ENCODE measurements at regions not wholly inside any gene's neighbourhood (a gene's known extent, or its start where the extent isn't known, plus 50 kb on each side); places are given as distances from the start of the nearest gene placed in this dataset.
A peak's percentile ranks its signal among the peaks of the same experiment; 100 is the strongest.

GRCh38 chr2:217223222-217223930, 363.5 kb upstream of the TNP1 start:
- H3K27me3 ChIP-seq (ENCODE audit: insufficient read depth, low read length, poor library complexity) = peaks cover 5% of the 10 kb centered on the region
- no peaks in the 10 kb centered on the region for H3K4me1 ChIP-seq (ENCODE audit: insufficient read depth, low read length)
- H3K4me2 ChIP-seq (ENCODE audit: insufficient read depth, low read length) = no peak overlapping the region
- no peak overlapping the region for H3K27ac ChIP-seq (ENCODE audit: low read length)
- no peaks in the 10 kb centered on the region for H4K20me1 ChIP-seq (ENCODE audit: insufficient read depth, low read length)
- TF ChIP-seq CTCF (IDR thresholded peaks at IDR 0.05; ENCODE audit: borderline replicate concordance, extremely low read depth, low read length, poor library complexity, severe bottlenecking) = no peak
- TF ChIP-seq EZH2 (IDR thresholded peaks at IDR 0.05; ENCODE audit: borderline replicate concordance, low read depth, low read length, severe bottlenecking) = no peak
- no peak overlapping the region for H2AFZ ChIP-seq (ENCODE audit: low read depth, low read length)
- no peak overlapping the region for H3K9ac ChIP-seq (ENCODE audit: low read depth, low read length)
- DNase-seq = peak; percentile 25
- no peaks in the 10 kb centered on the region for H3K36me3 ChIP-seq (ENCODE audit: insufficient read depth, low read length)
- H3K9me3 ChIP-seq (ENCODE audit: insufficient read depth, low read length, severe bottlenecking) = no peaks in the 10 kb centered on the region
- H3K79me2 ChIP-seq (ENCODE audit: insufficient read depth, low read length) = no peaks in the 10 kb centered on the region
- peak; percentile 73 for ATAC-seq (ENCODE audit: insufficient read depth, low read depth)
- no peak overlapping the region for H3K4me3 ChIP-seq (ENCODE audit: low read depth in 1 of 2, low read length in 2 of 2)

GRCh38 chr2:217222309-217222910, 362.5 kb upstream of the TNP1 start:
- peaks cover 5% of the 10 kb centered on the region for H3K27me3 ChIP-seq (ENCODE audit: insufficient read depth, low read length, poor library complexity)
- DNase-seq = no peak
- TF ChIP-seq CTCF (IDR thresholded peaks at IDR 0.05; ENCODE audit: borderline replicate concordance, extremely low read depth, low read length, poor library complexity, severe bottlenecking) (no peak), EZH2 (IDR thresholded peaks at IDR 0.05; ENCODE audit: borderline replicate concordance, low read depth, low read length, severe bottlenecking) (no peak)

GRCh38 chr2:217220228-217221013, 360.6 kb upstream of the TNP1 start:
- H3K27me3 ChIP-seq (ENCODE audit: insufficient read depth, low read length, poor library complexity) = peaks cover 13% of the 10 kb centered on the region
- TF ChIP-seq EZH2 (IDR thresholded peaks at IDR 0.05; ENCODE audit: borderline replicate concordance, low read depth, low read length, severe bottlenecking) (no peak), CTCF (IDR thresholded peaks at IDR 0.05; ENCODE audit: borderline replicate concordance, extremely low read depth, low read length, poor library complexity, severe bottlenecking) (no peak)
- no peak overlapping the region for H3K9ac ChIP-seq (ENCODE audit: low read depth, low read length)
- H3K4me2 ChIP-seq (ENCODE audit: insufficient read depth, low read length) = no peak overlapping the region
- no peak for ATAC-seq (ENCODE audit: insufficient read depth, low read depth)
- H3K4me1 ChIP-seq (ENCODE audit: insufficient read depth, low read length) = no peaks in the 10 kb centered on the region
- H3K27ac ChIP-seq (ENCODE audit: low read length) = no peak overlapping the region
- H4K20me1 ChIP-seq (ENCODE audit: insufficient read depth, low read length) = no peaks in the 10 kb centered on the region
- H3K4me3 ChIP-seq (ENCODE audit: low read depth in 1 of 2, low read length in 2 of 2) = no peak overlapping the region
- H2AFZ ChIP-seq (ENCODE audit: low read depth, low read length) = no peak overlapping the region
- no peak for DNase-seq
- H3K79me2 ChIP-seq (ENCODE audit: insufficient read depth, low read length) = no peaks in the 10 kb centered on the region
- H3K9me3 ChIP-seq (ENCODE audit: insufficient read depth, low read length, severe bottlenecking) = no peaks in the 10 kb centered on the region
- no peaks in the 10 kb centered on the region for H3K36me3 ChIP-seq (ENCODE audit: insufficient read depth, low read length)

More at GRCh38 chr2:217222309-217222910, 362.5 kb upstream of the TNP1 start:
- no peak overlapping the region for H3K4me3 ChIP-seq (ENCODE audit: low read depth in 1 of 2, low read length in 2 of 2)
- H3K4me1 ChIP-seq (ENCODE audit: insufficient read depth, low read length) = no peaks in the 10 kb centered on the region
- no peaks in the 10 kb centered on the region for H3K79me2 ChIP-seq (ENCODE audit: insufficient read depth, low read length)
- no peak overlapping the region for H2AFZ ChIP-seq (ENCODE audit: low read depth, low read length)
- 0 out of 3 replicates have a peak, but pooled peaks have one; percentile 5 for ATAC-seq (ENCODE audit: insufficient read depth, low read depth)
- no peak overlapping the region for H3K27ac ChIP-seq (ENCODE audit: low read length)
- H3K36me3 ChIP-seq (ENCODE audit: insufficient read depth, low read length) = no peaks in the 10 kb centered on the region
- no peaks in the 10 kb centered on the region for H4K20me1 ChIP-seq (ENCODE audit: insufficient read depth, low read length)
- H3K9ac ChIP-seq (ENCODE audit: low read depth, low read length) = no peak overlapping the region
- H3K9me3 ChIP-seq (ENCODE audit: insufficient read depth, low read length, severe bottlenecking) = no peaks in the 10 kb centered on the region
- no peak overlapping the region for H3K4me2 ChIP-seq (ENCODE audit: insufficient read depth, low read length)
